OCI-LY7 (cell line): ENCODE measurements at regions not wholly inside any gene's neighbourhood (a gene's known extent, or its start where the extent isn't known, plus 50 kb on each side); places are given as distances from the start of the nearest gene placed in this dataset.

ENCODE experiments used
- BruUV-seq: library from RNA; stranded (reverse); fragments of 400-500 nt; replicated peaks from 2 replicates; lab custom pipeline; 2021; lab: Mats Ljungman, UMichigan
- CTCF ChIA-PET: fragments of 300-600 bp; sonication (Branson Sonifier 250); formaldehyde crosslinking; loops from one replicate; lab custom pipeline; 2022; ENCODE audit warnings: antibody characterized with exemption; ENCODE audit not compliant: unreplicated experiment; lab: Charles Lee
- POLR2A ChIA-PET: fragments of 300-600 bp; sonication (Branson Sonifier 250); formaldehyde crosslinking; loops from one replicate; lab custom pipeline; 2022; ENCODE audit warnings: antibody characterized with exemption; lab: Charles Lee
- DNase-seq: peaks from one replicate; pipeline ENCODE4 v3.0.0-alpha.2; 2015; ENCODE audit warnings: low spot score
- H2AFZ ChIP-seq: fragments of 200-600 bp; sonication (generic), shearing (Covaris generic); 2 replicates; pipeline ENCODE4 v1.6.1; 2014; ENCODE audit warnings: mild to moderate bottlenecking, antibody characterized with exemption, low read length, moderate library complexity
- H3K27ac ChIP-seq: fragments of 200-600 bp; sonication (generic); 2 replicates; pipeline ENCODE4 v1.5.1; 2014; ENCODE audit warnings: mixed run types, low read depth, mild to moderate bottlenecking, moderate library complexity, low read length, inconsistent platforms; ENCODE audit not compliant: poor library complexity, severe bottlenecking
- H3K36me3 ChIP-seq: fragments of 200-600 bp; sonication (generic); 2 replicates; pipeline ENCODE4 v1.6.1; 2014; ENCODE audit warnings: mild to moderate bottlenecking, antibody characterized with exemption, low read length, moderate library complexity, mixed read lengths; ENCODE audit not compliant: insufficient read depth
- H3K4me1 ChIP-seq: fragments of 200-600 bp; sonication (generic); 2 replicates; pipeline ENCODE4 v1.5.1; 2014; ENCODE audit warnings: mild to moderate bottlenecking, low read length; ENCODE audit not compliant: insufficient read depth, poor library complexity, severe bottlenecking
- H3K4me2 ChIP-seq: fragments of 200-600 bp; sonication (generic); 2 replicates; pipeline ENCODE4 v1.6.1; 2014; ENCODE audit warnings: mild to moderate bottlenecking, low read length
- H3K4me3 ChIP-seq: fragments of 200-600 bp; sonication (generic); 2 replicates; pipeline ENCODE4 v1.5.1; 2014; ENCODE audit warnings: mild to moderate bottlenecking, low read depth, low read length; ENCODE audit not compliant: poor library complexity, severe bottlenecking
- H3K79me2 ChIP-seq: fragments of 200-600 bp; sonication (generic); 2 replicates; pipeline ENCODE4 v1.6.1; 2016; ENCODE audit warnings: low read depth, mild to moderate bottlenecking, low read length, moderate library complexity, mixed read lengths; ENCODE audit not compliant: insufficient read depth
- H3K9me2 ChIP-seq: fragments of 200-600 bp; sonication (generic); 2 replicates; pipeline ENCODE4 v1.6.1; 2016; ENCODE audit warnings: mild to moderate bottlenecking, low read length, mixed read lengths; ENCODE audit not compliant: insufficient read depth
- H3K9me3 ChIP-seq: fragments of 200-600 bp; sonication (generic); 2 replicates; pipeline ENCODE4 v1.6.1; 2014; ENCODE audit warnings: mild to moderate bottlenecking, mixed run types, low read length, mixed read lengths
- H4K20me1 ChIP-seq: fragments of 200-600 bp; sonication (generic); 2 replicates; pipeline ENCODE4 v1.6.1; 2014; ENCODE audit warnings: mild to moderate bottlenecking, antibody characterized with exemption, low read length, moderate library complexity, mixed read lengths; ENCODE audit not compliant: insufficient read depth
- CTCF ChIP-seq: fragments of 200-600 bp; sonication (generic); conservative IDR thresholded peaks from 2 replicates; pipeline ENCODE4 v1.5.1; 2014; ENCODE audit warnings: mild to moderate bottlenecking, antibody characterized with exemption, low read length, moderate library complexity, mixed read lengths
- EZH2phosphoT487 ChIP-seq: fragments of 200-600 bp; sonication (generic); IDR thresholded peaks from 2 replicates; pipeline ENCODE4 v1.6.1; 2018; ENCODE audit warnings: low read depth, borderline replicate concordance, mild to moderate bottlenecking, mixed run types, antibody characterized with exemption, low read length, moderate library complexity, mixed read lengths
- intact Hi-C: fragments of 100-400 bp; cut with micrococcal nuclease; formaldehyde crosslinking; loops from one replicate; pipeline ENCODE4 v1.10.0; 2022; ENCODE audit not compliant: unreplicated experiment

- CTCF ChIA-PET, result no interaction called here
Observed at GRCh38 chr3:522888-523287, 326.3 kb downstream of the CHL1 start.

GRCh38 chr3:525415-525814 is 328.9 kb downstream of the CHL1 start:
- peaks cover 44% of the 10 kb centered on the region for H3K4me1 ChIP-seq
- no peaks in the 10 kb centered on the region for H3K9me2 ChIP-seq
- no peaks in the 10 kb centered on the region for H4K20me1 ChIP-seq
- H3K9me3 ChIP-seq, result no peaks in the 10 kb centered on the region
- BruUV-seq, result no TSS peak
- ChIA-PET POLR2A (no interaction called here), CTCF (no interaction called here)
- no peak overlapping the region for H3K4me3 ChIP-seq
- no peak for TF ChIP-seq CTCF
- no peak for TF ChIP-seq EZH2phosphoT487
- intact Hi-C loops, result no loop called here
- H2AFZ ChIP-seq, result peak overlapping the region; percentile 59; the same call in 1 of the 2 replicates
- peak; percentile 13 for DNase-seq
- no peaks in the 10 kb centered on the region for H3K36me3 ChIP-seq
- no peaks in the 10 kb centered on the region for H3K79me2 ChIP-seq
- H3K4me2 ChIP-seq, result peak overlapping the region; percentile 30; the same call in 1 of the 2 replicates
- H3K27ac ChIP-seq, result no peak overlapping the region

More at GRCh38 chr3:522888-523287, 326.3 kb downstream of the CHL1 start:
- no TSS peak for BruUV-seq
- Histone ChIP-seq H3K36me3 (no peaks in the 10 kb centered on the region), H3K4me2 (peak overlapping the region; percentile 40), H2AFZ (peak overlapping the region; percentile 75), H3K9me3 (no peaks in the 10 kb centered on the region), H3K27ac (peak overlapping the region; percentile 82), H3K9me2 (no peaks in the 10 kb centered on the region), H3K4me3 (no peak overlapping the region), H3K4me1 (peaks cover 44% of the 10 kb centered on the region), H4K20me1 (no peaks in the 10 kb centered on the region), H3K79me2 (no peaks in the 10 kb centered on the region)
- TF ChIP-seq EZH2phosphoT487, result no peak
- TF ChIP-seq CTCF, result no peak
- intact Hi-C loops, result no loop called here
- POLR2A ChIA-PET, result no interaction called here
- peak; percentile 55 for DNase-seq

- Histone ChIP-seq H3K9me2 (no peaks in the 10 kb centered on the region), H3K36me3 (no peaks in the 10 kb centered on the region; the same call in 1 of the 2 replicates), H3K4me3 (no peak overlapping the region), H3K4me2 (no peak overlapping the region), H3K27ac (no peak overlapping the region), H3K4me1 (no peaks in the 10 kb centered on the region), H4K20me1 (no peaks in the 10 kb centered on the region), H3K9me3 (peaks cover 18% of the 10 kb centered on the region), H3K79me2 (no peaks in the 10 kb centered on the region), H2AFZ (no peak overlapping the region)
- POLR2A ChIA-PET, result no interaction called here
- BruUV-seq, result no TSS peak
- DNase-seq, result no peak
- CTCF ChIA-PET, result no interaction called here
- TF ChIP-seq CTCF, result no peak
- no peak for TF ChIP-seq EZH2phosphoT487
- intact Hi-C loops, result no loop called here
Observed at GRCh38 chr3:535566-536416, 339.2 kb downstream of the CHL1 start.
